IMR-90 (cell line): ENCODE measurements at regions not wholly inside any gene's neighbourhood (a gene's known extent, or its start where the extent isn't known, plus 50 kb on each side); places are given as distances from the start of the nearest gene placed in this dataset.

ENCODE experiments used
- ATAC-seq: fragments of 200-7000 bp; cut with Tn5 transposase; 2 replicates; pipeline ENCODE4 v1.9.1; 2020; ENCODE audit warnings: low read depth, mild to moderate bottlenecking, moderate library complexity
- BruUV-seq: library from RNA; stranded (reverse); fragments of 400-500 nt; replicated peaks from 2 replicates; lab custom pipeline; 2021; lab: Mats Ljungman, UMichigan
- CTCF ChIA-PET: fragments of 300-600 bp; formaldehyde crosslinking; extraction: SDS; loops from one replicate; lab custom pipeline; 2021; ENCODE audit warnings: antibody characterized with exemption; lab: Yijun Ruan, JAX
- POLR2A ChIA-PET: fragments of 300-600 bp; sonication (Branson Sonifier 250); formaldehyde crosslinking; loops from one replicate; lab custom pipeline; 2022; ENCODE audit warnings: antibody characterized with exemption; ENCODE audit not compliant: unreplicated experiment; lab: Charles Lee
- DNase-seq: peaks from one replicate; pipeline ENCODE4 v3.0.0; 2013
- H2AFZ ChIP-seq: replicated peaks from 2 replicates; pipeline ENCODE3; 2013; ENCODE audit warnings: low read length, mild to moderate bottlenecking; ENCODE audit not compliant: poor library complexity
- H2AK5ac ChIP-seq: 2 replicates; pipeline ENCODE4 v1.6.1; 2013; ENCODE audit warnings: low read depth, low read length, inconsistent platforms
- H2AK9ac ChIP-seq: replicated peaks from 2 replicates; pipeline ENCODE3; 2013; ENCODE audit warnings: mild to moderate bottlenecking, low read depth, low read length, moderate library complexity; ENCODE audit not compliant: poor library complexity
- H2BK120ac ChIP-seq: 2 replicates; pipeline ENCODE4 v1.6.1; 2013; ENCODE audit warnings: low read depth, low read length, inconsistent platforms
- H2BK15ac ChIP-seq: 3 replicates; pipeline ENCODE4 v1.6.1; 2013; ENCODE audit warnings: low read depth, low read length, inconsistent platforms
- H2BK20ac ChIP-seq: 2 replicates; pipeline ENCODE4 v1.6.1; 2013; ENCODE audit warnings: low read depth, mild to moderate bottlenecking, inconsistent platforms, low read length, moderate library complexity
- H2BK5ac ChIP-seq: 2 replicates; pipeline ENCODE4 v1.6.1; 2013; ENCODE audit warnings: mild to moderate bottlenecking, low read depth, low read length, inconsistent platforms; ENCODE audit not compliant: poor library complexity, severe bottlenecking
- H3K14ac ChIP-seq: replicated peaks from 2 replicates; pipeline ENCODE4 v1.6.1; 2013; ENCODE audit warnings: low read depth, low read length, inconsistent platforms
- H3K18ac ChIP-seq: 2 replicates; pipeline ENCODE4 v1.6.1; 2013; ENCODE audit warnings: low read depth, low read length, control low read depth
- H3K23ac ChIP-seq: 2 replicates; pipeline ENCODE4 v1.6.1; 2013; ENCODE audit warnings: low read depth, low read length, inconsistent platforms
- H3K27ac ChIP-seq: 2 replicates; pipeline ENCODE4 v1.5.1; 2013; ENCODE audit warnings: mild to moderate bottlenecking, control low read depth, low read length; ENCODE audit not compliant: insufficient read depth
- H3K27me3 ChIP-seq: 2 replicates; pipeline ENCODE4 v1.6.1; 2013; ENCODE audit warnings: low read length; ENCODE audit not compliant: control insufficient read depth, insufficient read depth
- H3K36me3 ChIP-seq: 2 replicates; pipeline ENCODE4 v1.6.1; 2013; ENCODE audit warnings: low read length, mixed read lengths; ENCODE audit not compliant: control insufficient read depth, insufficient read depth
- H3K4ac ChIP-seq: 2 replicates; pipeline ENCODE4 v1.6.1; 2013; ENCODE audit warnings: low read depth, low read length, inconsistent platforms
- H3K4me1 ChIP-seq: 2 replicates; pipeline ENCODE4 v1.6.1; 2013; ENCODE audit warnings: low read length, mixed read lengths; ENCODE audit not compliant: control insufficient read depth, insufficient read depth
- H3K4me2 ChIP-seq: 2 replicates; pipeline ENCODE4 v1.6.1; 2013; ENCODE audit warnings: low read depth, mild to moderate bottlenecking, control low read depth, low read length, moderate library complexity
- H3K4me3 ChIP-seq: 2 replicates; pipeline ENCODE4 v1.5.1; 2013; ENCODE audit warnings: low read depth, mild to moderate bottlenecking, control low read depth, low read length, moderate library complexity; ENCODE audit not compliant: insufficient read depth
- H3K56ac ChIP-seq: 2 replicates; pipeline ENCODE4 v1.6.1; 2013; ENCODE audit warnings: low read length, inconsistent platforms; ENCODE audit not compliant: insufficient read depth; ENCODE audit errors: extremely low read depth
- H3K79me1 ChIP-seq, 2 experiments: 2 replicates each; pipeline ENCODE4 v1.6.1; 2013; ENCODE audit warnings: low read length in 2 of 2, inconsistent platforms in 1 of 2, low read depth in 1 of 2
- H3K9ac ChIP-seq: 2 replicates; pipeline ENCODE4 v1.6.1; 2013; ENCODE audit warnings: low read depth, low read length, control low read depth
- H3K9me1 ChIP-seq: 2 replicates; pipeline ENCODE4 v1.6.1; 2013; ENCODE audit warnings: low read length, inconsistent platforms; ENCODE audit not compliant: insufficient read depth
- H3K9me3 ChIP-seq: 2 replicates; pipeline ENCODE4 v1.6.1; 2013; ENCODE audit warnings: low read length; ENCODE audit not compliant: control insufficient read depth, insufficient read depth
- H4K20me1 ChIP-seq: 2 replicates; pipeline ENCODE4 v1.6.1; 2013; ENCODE audit warnings: low read length, inconsistent platforms; ENCODE audit not compliant: insufficient read depth
- H4K5ac ChIP-seq: 2 replicates; pipeline ENCODE4 v1.6.1; 2013; ENCODE audit warnings: mild to moderate bottlenecking, low read depth, low read length, control low read depth
- H4K8ac ChIP-seq, 2 experiments: 2 replicates each; pipeline ENCODE4 v1.6.1; 2013; ENCODE audit warnings: low read depth in 2 of 2, low read length in 2 of 2, control low read depth in 1 of 2, inconsistent platforms in 1 of 2
- H4K91ac ChIP-seq: 2 replicates; pipeline ENCODE4 v1.6.1; 2013; ENCODE audit warnings: low read depth, low read length, inconsistent platforms; ENCODE audit not compliant: insufficient read depth
- NFE2L2 ChIP-seq: fragments of 150-350 bp; IDR thresholded peaks from 2 replicates; pipeline ENCODE4 v1.6.1; 2016; ENCODE audit warnings: low read depth, mild to moderate bottlenecking, low read length
- WGBS, 2 experiments: methylation state at CpG; one replicate each; pipeline versions ENCODE4 v1.1.5 to v1.1.7; 2013; ENCODE audit warnings: missing lambda C conversion rate in 2 of 2; ENCODE audit not compliant: insufficient read length in 1 of 2; ENCODE audit errors: extremely low coverage in 2 of 2; 5-methylcytosine and 5-hydroxymethylcytosine counted together
- dilution Hi-C: fragments of 300-500 bp; cut with HindIII; formaldehyde crosslinking; loops from one replicate; pipeline ENCODE4 v1.14.3; 2018; ENCODE audit warnings: low sequenced_read_pairs; ENCODE audit not compliant: unreplicated experiment
- in situ Hi-C: fragments of 300-500 bp; cut with MboI; formaldehyde crosslinking; loops from 3 replicates; pipeline ENCODE4 v1.14.3; 2019; ENCODE audit warnings: low sequenced_read_pairs, inconsistent platforms, mixed read lengths
- intact Hi-C: fragments of 100-400 bp; cut with micrococcal nuclease; formaldehyde crosslinking; loops from 2 replicates; pipeline ENCODE4 v1.10.0; 2022

DNA sequence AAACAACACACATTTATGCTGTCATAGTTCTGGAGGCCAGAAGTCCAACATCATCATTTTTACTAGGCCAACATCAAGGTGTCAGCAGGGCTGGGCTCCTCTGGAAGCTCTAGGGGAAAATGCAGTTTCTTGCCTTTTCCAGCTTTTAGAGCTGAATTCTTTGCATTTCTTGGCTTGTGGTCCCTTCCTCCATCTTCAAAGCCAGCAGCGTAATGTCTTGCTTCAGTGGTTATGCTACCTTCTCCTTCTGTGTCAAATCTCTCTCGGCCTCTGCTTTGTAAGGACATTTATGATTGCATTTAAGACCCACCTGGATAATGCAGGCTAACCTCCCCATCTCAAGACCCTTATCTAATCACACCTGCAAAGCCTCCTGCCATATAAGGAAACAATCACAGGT lies 66.5 kb upstream of the ANKRD1 start:
- no peak overlapping the region for H3K4me3 ChIP-seq
- no peak overlapping the region for H2AK9ac ChIP-seq
- no peak overlapping the region for H2BK20ac ChIP-seq
- 89% methylated on average over 1 of the region's 2 CpGs; no CpG with 5 or more reads in 1 of the 2 experiments for WGBS, 2 experiments
- H3K14ac ChIP-seq: no peak overlapping the region
- H4K20me1 ChIP-seq: no peaks in the 10 kb centered on the region
- no peak overlapping the region for H4K5ac ChIP-seq
- dilution Hi-C loops: no loop called here
- H4K8ac ChIP-seq: no peak overlapping the region
- DNase-seq (no peak), ATAC-seq (no peak)
- no peaks in the 10 kb centered on the region for H3K9me3 ChIP-seq
- H2AK5ac ChIP-seq: no peak overlapping the region
- no peak overlapping the region for H3K56ac ChIP-seq
- H2BK120ac ChIP-seq: no peak overlapping the region
- TF ChIP-seq NFE2L2: no peak
- no peak overlapping the region for H3K18ac ChIP-seq
- H2BK5ac ChIP-seq: no peak overlapping the region
- no peak overlapping the region for H4K91ac ChIP-seq
- in situ Hi-C loops: no loop called here
- no peak overlapping the region for H3K23ac ChIP-seq
- ChIA-PET POLR2A (no interaction called here), CTCF (no interaction called here)
- H3K4me2 ChIP-seq: no peak overlapping the region
- H2BK15ac ChIP-seq: no peak overlapping the region
- no peak overlapping the region for H3K27ac ChIP-seq
- no peak overlapping the region for H3K9ac ChIP-seq
- H2AFZ ChIP-seq: no peak overlapping the region
- no TSS peak for BruUV-seq
- peaks cover 2% of the 10 kb centered on the region for H3K27me3 ChIP-seq
- H3K9me1 ChIP-seq: no peaks in the 10 kb centered on the region
- H3K4me1 ChIP-seq: no peaks in the 10 kb centered on the region
- no peaks in the 10 kb centered on the region for H3K36me3 ChIP-seq
- no peak overlapping the region for H3K4ac ChIP-seq
- no peaks in the 10 kb centered on the region for H3K79me1 ChIP-seq
- intact Hi-C loops: no loop called here
